ENCODE measurements at regions not wholly inside any gene's neighbourhood (a gene's known extent, or its start where the extent isn't known, plus 50 kb on each side); places are given as distances from the start of the nearest gene placed in this dataset.

DNA sequence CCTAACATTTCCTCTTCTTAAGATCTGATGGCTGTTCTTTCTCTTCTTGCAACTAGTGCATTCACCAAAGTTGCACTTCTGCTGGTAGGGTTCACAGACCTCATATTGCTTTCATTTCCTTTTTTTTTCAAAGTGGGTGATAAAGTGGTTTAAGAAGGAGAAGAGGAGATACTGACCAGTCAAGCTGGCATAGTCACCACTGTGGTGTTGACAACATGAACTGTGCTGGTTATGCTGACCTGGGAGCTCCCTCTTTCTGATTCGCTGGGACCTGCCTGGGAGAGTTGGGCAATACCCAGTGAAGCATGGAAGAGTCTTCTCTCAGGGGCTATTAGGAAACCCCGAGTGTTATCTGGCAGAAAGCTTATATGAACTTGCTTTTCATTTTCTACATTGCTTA, 222.9 kb downstream of the SLITRK5 start:
- DNase-seq = no peak
- no peak for TF ChIP-seq GATA1 (IDR thresholded peaks at IDR 0.05; ENCODE audit: low read depth, low read length)
- no peak for TF ChIP-seq POLR2A (IDR thresholded peaks at IDR 0.05; ENCODE audit: low read length)

GRCh38 chr13:87903553-87903952, 232.4 kb downstream of the SLITRK5 start:
- TF ChIP-seq POLR2A (IDR thresholded peaks at IDR 0.05; ENCODE audit: low read length) (no peak), GATA1 (IDR thresholded peaks at IDR 0.05; ENCODE audit: low read depth, low read length) (no peak)
- DNase-seq = no peak

DNA sequence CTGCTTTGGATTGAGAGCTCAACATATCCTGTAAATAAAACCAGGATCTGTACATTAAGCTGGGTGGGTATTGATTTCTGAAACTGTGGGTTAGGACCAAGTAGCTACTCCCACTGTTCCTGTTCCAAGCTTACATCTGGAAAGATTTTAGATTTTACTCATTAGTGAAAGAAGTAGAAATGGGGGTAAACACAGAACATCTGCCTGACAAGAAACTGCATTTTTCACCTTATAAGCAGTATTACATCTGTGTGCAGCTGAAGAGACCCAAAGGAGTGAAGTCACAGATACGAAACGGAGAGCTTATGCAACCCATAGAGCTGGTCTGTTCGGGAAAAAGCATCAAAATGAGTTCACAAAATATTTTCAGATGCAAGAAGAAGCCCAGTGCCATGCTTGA, 235.2 kb downstream of the SLITRK5 start:
- no peak for DNase-seq
- no peak for TF ChIP-seq GATA1 (IDR thresholded peaks at IDR 0.05; ENCODE audit: low read depth, low read length)

- TF ChIP-seq POLR2A (IDR thresholded peaks at IDR 0.05; ENCODE audit: low read length) (no peak), GATA1 (IDR thresholded peaks at IDR 0.05; ENCODE audit: low read depth, low read length) (no peak)
Measured at GRCh38 chr13:87907202-87907601, 236.0 kb downstream of the SLITRK5 start.

GRCh38 chr13:87919956-87920355, 248.8 kb downstream of the SLITRK5 start:
- no peak for TF ChIP-seq POLR2A (IDR thresholded peaks at IDR 0.05; ENCODE audit: low read length)
- TF ChIP-seq GATA1 (IDR thresholded peaks at IDR 0.05; ENCODE audit: low read depth, low read length) = no peak
- no peak for DNase-seq

More at GRCh38 chr13:87907202-87907601, 236.0 kb downstream of the SLITRK5 start:
- no peak for DNase-seq

DNA sequence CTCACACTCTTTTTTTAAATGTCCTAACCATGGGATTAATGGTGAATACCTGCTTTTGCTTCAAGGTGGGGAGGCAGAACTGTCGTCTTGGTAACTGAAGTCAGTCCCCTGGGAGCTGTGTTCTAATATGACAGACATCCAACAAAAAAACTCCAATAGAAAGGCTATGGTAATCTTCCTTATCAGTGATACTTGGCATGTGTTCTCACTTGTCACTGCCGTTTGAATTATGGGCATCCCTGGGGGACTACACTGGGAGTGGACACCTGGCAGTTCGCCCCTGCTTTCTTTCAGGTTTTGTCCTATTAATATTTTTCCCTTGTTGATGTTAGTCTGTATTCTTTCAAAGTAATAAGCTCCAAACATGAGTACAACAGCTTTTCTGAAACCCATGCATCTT, 252.6 kb downstream of the SLITRK5 start:
- no peak for DNase-seq
- TF ChIP-seq GATA1 (IDR thresholded peaks at IDR 0.05; ENCODE audit: low read depth, low read length) (no peak), POLR2A (IDR thresholded peaks at IDR 0.05; ENCODE audit: low read length) (no peak)

DNA sequence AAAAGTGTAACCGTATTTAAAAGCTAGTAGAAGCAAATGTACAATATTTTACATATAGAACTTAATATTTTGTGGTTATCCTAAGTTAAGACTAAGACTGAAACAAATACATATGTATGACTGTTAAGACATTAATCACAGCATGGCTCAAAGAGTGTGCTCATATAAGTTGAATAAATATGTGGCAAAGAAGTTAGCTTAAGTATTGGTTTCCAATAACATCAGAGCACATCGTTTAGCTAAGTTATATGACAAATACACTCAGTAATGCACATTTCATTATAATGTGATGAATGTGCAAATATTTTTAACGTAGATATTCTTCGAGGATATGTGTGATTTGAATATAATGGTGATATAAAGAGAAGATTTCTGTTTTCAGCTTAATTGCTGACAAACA, 253.8 kb downstream of the SLITRK5 start:
- TF ChIP-seq GATA1 (IDR thresholded peaks at IDR 0.05; ENCODE audit: low read depth, low read length) (no peak), POLR2A (IDR thresholded peaks at IDR 0.05; ENCODE audit: low read length) (no peak)
- no peak for DNase-seq

GRCh38 chr13:87940776-87941175, 269.6 kb downstream of the SLITRK5 start:
- no peak for DNase-seq
- TF ChIP-seq POLR2A (IDR thresholded peaks at IDR 0.05; ENCODE audit: low read length) = no peak
- no peak for TF ChIP-seq GATA1 (IDR thresholded peaks at IDR 0.05; ENCODE audit: low read depth, low read length)

- TF ChIP-seq POLR2A (IDR thresholded peaks at IDR 0.05; ENCODE audit: low read length) (no peak), GATA1 (IDR thresholded peaks at IDR 0.05; ENCODE audit: low read depth, low read length) (no peak)
Measured at GRCh38 chr13:87941226-87941625, 270.1 kb downstream of the SLITRK5 start.

GRCh38 chr13:87942205-87942604, 271.0 kb downstream of the SLITRK5 start:
- TF ChIP-seq GATA1 (IDR thresholded peaks at IDR 0.05; ENCODE audit: low read depth, low read length) = no peak
- no peak for TF ChIP-seq POLR2A (IDR thresholded peaks at IDR 0.05; ENCODE audit: low read length)
- DNase-seq = no peak

More at GRCh38 chr13:87941226-87941625, 270.1 kb downstream of the SLITRK5 start:
- no peak for DNase-seq

GRCh38 chr13:87944038-87944437, 272.9 kb downstream of the SLITRK5 start:
- DNase-seq = no peak
- TF ChIP-seq GATA1 (IDR thresholded peaks at IDR 0.05; ENCODE audit: low read depth, low read length) (no peak), POLR2A (IDR thresholded peaks at IDR 0.05; ENCODE audit: low read length) (no peak)

DNA sequence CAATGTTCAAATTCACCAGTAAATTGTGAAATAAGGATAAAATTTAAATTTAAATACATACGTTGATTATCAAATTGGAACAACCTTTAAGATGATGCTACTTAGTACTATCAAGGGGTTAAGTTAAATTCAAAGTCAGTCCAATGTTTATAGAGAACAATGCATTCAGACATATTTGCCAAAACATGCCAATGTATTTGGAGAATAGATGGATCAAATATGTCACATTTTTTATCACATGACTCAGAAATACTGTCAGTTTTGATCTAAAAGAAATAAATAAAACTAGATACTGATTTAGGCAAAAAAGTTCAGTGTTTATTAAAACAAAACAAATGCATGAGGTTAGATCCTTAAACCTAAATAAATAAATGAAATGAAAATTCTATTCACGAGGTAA, 281.2 kb downstream of the SLITRK5 start:
- TF ChIP-seq GATA1 (IDR thresholded peaks at IDR 0.05; ENCODE audit: low read depth, low read length) (no peak), POLR2A (IDR thresholded peaks at IDR 0.05; ENCODE audit: low read length) (no peak)
- DNase-seq = no peak

GRCh38 chr13:87953381-87953780, 282.2 kb downstream of the SLITRK5 start:
- no peak for TF ChIP-seq GATA1 (IDR thresholded peaks at IDR 0.05; ENCODE audit: low read depth, low read length)
- no peak for TF ChIP-seq POLR2A (IDR thresholded peaks at IDR 0.05; ENCODE audit: low read length)
- no peak for DNase-seq

GRCh38 chr13:87954091-87954490, 282.9 kb downstream of the SLITRK5 start:
- no peak for DNase-seq

GRCh38 chr13:87961546-87961945, 290.4 kb downstream of the SLITRK5 start:
- TF ChIP-seq GATA1 (IDR thresholded peaks at IDR 0.05; ENCODE audit: low read depth, low read length) = no peak
- no peak for TF ChIP-seq POLR2A (IDR thresholded peaks at IDR 0.05; ENCODE audit: low read length)
- no peak for DNase-seq

More at GRCh38 chr13:87954091-87954490, 282.9 kb downstream of the SLITRK5 start:
- TF ChIP-seq GATA1 (IDR thresholded peaks at IDR 0.05; ENCODE audit: low read depth, low read length) (no peak), POLR2A (IDR thresholded peaks at IDR 0.05; ENCODE audit: low read length) (no peak)

GRCh38 chr13:87972568-87972967, 301.4 kb downstream of the SLITRK5 start:
- no peak for TF ChIP-seq GATA1 (IDR thresholded peaks at IDR 0.05; ENCODE audit: low read depth, low read length)
- no peak for TF ChIP-seq POLR2A (IDR thresholded peaks at IDR 0.05; ENCODE audit: low read length)

More at GRCh38 chr13:87972568-87972967, 301.4 kb downstream of the SLITRK5 start:
- no peak for DNase-seq

Measured in erythroblast (primary cell).